CD4-positive, alpha-beta T cell treated with Interleukin-15 for 4 hours (primary cell): ENCODE measurements at regions not wholly inside any gene's neighbourhood (a gene's known extent, or its start where the extent isn't known, plus 50 kb on each side); places are given as distances from the start of the nearest gene placed in this dataset.
"Not testable (repeated sequence)": the region's sequence is repeated elsewhere in the genome, so short reads cannot be mapped to it uniquely, and the experiment has no call there.

ENCODE experiments used
- DNase-seq: peaks from one replicate; pipeline ENCODE4 v3.0.0-alpha.2; 2020; ENCODE audit warnings: low spot score

DNA sequence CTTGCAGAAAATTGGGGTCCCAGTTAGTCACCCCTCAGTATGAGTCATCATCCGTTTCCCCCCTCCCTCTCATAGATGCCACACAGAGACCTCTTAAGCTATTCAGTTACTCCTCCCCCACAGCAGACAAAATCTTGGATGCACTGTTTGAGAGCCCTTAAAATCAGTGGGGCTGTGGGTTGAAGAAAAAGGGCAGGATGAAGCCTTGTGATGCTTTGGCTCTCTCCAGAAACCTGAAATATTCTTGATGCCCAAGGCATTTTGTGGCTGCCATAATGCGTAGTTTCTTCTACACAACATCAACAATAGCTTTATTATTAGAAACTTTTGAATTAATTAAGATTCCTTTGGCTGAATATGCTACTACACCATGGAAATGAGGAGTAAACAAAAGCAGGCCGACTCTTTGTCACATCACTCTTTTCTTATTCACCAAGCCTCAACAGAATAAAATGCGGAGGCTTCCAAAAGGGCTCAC lies 133.8 kb downstream of the MRPS30 start:
- DNase-seq: no peak

DNA sequence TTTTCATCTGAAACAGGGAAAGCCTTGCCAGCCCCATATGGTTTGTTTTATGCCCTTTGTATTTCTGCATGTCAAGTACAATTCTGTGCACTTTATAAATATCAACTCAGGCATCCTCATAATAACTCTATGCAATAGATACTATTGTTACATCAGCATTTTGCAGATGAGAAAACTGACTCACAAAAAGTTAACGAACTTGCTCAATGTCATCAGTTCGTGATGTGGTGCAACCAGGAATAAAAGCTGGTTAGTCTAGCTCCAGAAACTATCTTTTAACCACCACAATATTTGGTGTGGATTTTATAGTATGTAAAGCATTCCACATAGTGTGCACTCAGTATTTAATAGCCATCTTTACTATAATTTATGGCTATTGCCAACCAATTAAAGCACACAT lies 134.9 kb downstream of the MRPS30 start:
- no peak for DNase-seq

DNA sequence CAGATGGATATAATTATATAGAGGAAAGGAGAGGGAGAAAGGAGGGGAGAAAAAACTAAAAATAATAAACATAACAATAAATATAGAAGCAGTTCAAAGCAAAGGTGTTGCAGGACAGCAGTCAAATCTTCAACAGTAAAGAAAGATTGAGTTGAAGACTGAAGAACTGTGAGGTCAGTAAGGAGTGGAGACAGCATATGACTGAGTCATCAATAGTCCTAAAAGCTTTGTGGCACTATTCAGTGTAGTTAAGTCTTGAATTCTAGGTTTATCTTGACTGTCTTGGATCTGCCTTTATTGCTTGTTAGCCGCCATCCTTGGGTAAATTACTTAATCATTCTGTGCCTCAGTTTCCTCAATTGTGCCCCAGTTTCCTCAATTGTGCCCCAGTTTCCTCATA lies 137.0 kb downstream of the MRPS30 start:
- DNase-seq: no peak

DNA sequence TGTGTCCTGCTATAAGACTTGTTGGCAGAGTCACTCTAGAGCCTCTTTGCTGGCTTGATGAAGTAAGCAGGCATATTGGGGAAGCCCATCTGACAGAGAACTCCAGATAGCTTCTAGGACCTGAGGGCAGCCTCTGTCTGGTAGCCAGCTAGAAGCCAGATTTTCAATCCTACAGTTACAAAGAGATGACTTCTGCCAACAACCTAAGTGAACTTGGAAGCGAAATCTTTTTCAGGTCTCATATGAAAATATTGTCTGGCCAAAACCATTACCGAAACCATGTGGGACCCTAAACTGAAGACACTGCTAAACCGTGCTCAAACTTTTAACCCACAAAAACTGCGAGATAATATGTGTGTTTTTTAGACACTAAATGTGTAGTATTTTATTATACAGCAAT lies 140.9 kb downstream of the MRPS30 start:
- no peak for DNase-seq

DNA sequence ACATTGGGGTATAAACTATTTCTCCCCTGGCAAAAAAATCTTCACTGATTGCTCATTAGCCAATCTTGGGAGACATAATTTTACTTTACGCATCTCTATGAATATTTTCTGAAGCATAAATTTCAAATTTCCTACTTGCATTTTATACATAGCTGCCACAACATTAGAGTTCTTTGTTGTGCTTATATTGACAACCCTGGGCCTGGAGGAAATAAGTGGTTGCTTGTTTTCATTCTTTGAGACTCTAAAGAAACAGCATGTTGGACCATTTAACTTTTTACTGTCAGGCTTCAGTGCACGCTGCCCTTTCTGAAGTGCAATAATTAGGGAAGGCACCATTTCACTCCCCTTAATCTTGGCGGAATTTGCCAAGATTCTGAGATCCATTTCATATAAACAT lies 142.6 kb downstream of the MRPS30 start:
- DNase-seq: no peak

DNA sequence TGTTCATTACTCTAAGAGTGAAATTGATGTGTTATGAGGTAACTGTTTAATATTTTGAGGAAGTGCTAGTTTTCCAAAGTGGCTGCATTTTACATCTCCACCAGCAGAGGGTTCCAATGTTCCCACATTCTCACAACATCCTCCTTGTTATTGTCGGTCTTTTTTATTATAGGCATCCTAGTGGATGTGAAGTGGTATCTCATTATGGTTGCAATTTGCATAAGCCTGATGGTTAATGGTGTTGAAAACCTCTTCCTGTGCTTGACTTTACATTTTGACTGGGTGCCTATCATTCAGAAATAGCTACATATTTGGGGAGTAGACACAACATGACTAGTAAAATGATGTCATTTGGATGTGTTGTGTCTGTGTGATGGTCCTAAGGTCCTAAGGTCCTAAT lies 143.6 kb downstream of the MRPS30 start:
- no peak for DNase-seq

DNA sequence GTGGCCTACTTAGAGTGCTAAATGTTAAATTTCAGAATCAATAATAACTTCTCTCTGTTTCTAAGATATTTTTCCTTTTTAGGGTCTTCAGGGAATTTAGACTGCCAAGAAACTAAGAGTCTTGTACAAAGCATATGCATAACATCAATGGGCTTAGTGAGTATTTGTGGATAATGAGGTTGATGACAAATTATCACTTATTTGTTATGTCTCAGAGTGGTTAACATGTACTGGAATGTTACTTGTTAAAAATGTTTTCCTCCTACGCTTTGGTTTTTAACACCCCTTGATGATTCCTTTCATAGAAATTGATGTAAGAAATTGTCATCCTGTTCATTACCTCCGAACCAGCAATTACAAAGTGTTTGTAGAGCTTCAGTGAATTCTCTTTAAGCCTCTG lies 144.3 kb downstream of the MRPS30 start:
- no peak for DNase-seq

DNA sequence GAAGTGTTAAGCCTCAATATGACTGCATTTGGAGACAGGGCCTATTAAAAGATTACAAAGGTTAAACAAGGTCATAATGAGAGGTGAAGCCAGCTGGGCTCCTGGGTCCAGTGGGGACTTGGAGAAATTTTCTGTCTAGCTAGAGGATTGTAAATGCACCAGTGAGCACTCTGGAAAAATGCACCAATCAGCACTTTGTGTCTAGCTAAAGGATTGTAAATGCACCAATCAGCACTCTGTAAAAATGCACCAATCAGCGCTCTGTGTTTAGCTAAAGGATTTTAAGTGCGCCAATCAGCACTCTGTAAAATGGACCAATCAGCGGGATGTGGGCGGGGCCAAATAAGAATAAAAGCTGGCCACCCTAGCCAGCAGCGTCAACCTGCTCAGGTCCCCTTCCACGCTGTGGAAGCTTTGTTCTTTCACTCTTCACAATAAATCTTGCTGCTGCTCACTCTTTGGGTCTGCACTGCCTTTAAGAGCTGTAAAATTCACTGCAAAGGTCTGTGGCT lies 150.3 kb downstream of the MRPS30 start:
- DNase-seq: not testable (repeated sequence)

DNA sequence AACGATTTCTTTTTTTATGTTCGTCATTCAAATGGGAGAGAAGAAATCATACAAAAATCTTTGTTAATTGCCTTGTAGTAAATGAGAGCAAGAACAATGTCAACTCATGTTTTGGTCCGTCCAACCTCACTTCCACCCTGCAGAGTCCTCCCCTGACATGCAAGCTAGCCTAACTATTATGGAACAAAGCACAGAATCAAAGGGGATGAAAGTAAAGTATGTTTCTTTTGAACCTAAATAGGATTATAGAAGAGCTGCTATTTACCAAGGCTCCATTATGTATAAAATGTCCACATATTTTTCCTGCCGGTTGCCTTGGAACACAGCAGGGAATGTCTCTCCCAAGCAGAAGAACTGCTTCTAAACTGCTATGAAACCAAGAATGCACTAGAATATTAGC lies 161.1 kb downstream of the MRPS30 start:
- DNase-seq: no peak

DNA sequence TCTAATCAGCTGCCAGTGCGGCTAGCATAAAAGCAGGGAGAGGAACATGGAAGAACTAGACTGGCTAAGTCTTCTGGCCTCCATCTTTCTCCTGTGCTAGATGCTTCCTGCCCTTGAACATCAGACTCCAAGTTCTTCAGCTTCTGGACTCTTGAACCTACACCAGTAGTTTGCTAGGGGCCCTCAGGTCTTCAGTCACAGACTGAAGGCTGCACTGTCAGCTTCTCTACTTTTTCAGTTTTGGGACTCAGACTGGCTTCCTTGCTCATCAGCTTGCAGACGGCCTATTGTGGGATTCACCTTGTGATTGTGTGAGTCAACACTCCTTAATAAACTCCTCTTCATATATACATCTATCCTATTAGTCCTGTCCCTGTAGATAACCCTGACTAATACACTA lies 162.2 kb downstream of the MRPS30 start:
- DNase-seq: not testable (repeated sequence)

DNA sequence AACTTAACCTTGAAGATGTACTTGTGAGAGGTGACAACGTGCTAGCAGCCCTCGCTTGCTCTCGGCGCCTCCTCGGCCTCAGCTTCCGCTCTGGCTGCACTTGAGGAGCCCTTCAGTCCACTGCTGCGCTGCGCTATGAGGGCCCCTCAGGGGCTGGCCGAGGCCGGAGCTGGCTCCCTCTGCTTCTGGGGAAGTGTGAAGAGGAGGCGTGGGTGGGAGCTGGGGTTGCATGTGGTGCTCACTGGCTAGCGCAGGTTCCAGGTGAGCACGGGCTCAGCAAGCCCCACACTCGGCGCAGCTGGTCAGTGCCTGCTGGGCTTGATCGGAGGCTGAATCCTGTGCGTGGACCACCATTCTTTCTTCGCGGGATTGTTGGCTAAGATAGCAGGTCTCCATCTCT lies 166.1 kb downstream of the MRPS30 start:
- no peak for DNase-seq

DNA sequence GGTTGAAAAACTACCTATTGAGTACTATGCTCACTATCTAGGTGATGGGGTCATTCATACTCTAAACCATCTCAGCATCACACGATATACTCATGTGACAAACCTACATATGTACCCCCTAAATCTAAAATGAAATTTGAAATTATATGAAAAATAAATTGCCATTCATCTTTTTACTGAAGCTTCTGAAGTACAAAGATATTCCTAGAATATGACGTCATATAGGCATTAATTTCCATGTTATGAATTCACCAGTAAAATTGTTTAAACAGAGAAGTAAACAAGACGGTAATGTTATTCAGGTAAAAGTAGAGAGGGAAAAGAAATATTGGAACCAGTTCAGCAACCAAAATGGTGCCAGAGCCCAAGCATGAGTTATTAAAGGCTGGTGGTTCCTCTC lies 173.0 kb downstream of the MRPS30 start:
- no peak for DNase-seq

DNA sequence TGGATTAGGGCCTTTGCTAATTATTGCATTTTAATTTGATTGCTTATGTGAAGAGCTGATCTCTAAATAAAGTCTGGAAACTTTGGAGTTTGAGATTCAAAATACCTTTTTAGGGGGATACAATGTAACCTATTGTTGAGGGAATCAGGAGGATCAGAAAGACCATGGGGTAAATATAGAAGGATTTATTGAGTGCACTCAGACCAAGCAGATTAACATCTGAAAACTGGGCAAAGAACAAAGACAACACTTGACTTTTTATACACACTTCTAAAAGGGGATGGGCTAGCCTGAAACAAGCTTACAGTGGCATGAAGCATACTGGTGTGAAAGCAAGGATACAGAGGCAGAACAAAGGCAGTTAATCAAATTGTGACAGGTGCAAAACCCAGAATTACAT lies 174.3 kb downstream of the MRPS30 start:
- DNase-seq: no peak

DNA sequence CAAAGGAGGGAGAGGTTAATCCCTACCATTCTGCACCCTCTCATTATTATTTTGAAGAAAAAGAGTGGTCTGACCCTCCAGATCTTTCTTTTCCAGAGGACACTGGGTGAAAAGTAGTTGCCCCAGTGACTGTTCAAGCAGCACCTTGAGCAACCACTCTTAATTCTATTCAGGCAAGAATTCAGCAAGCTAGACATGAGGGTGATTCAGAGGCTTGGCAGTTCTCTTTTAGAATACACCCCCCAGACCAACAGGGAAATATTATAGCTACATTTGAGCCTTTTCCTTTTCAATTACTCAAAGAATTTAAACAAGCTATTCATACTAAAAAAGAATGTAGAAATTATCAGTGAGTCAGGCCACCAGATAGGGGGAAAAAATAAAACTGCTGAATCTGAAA lies 178.3 kb downstream of the MRPS30 start:
- DNase-seq: no peak

DNA sequence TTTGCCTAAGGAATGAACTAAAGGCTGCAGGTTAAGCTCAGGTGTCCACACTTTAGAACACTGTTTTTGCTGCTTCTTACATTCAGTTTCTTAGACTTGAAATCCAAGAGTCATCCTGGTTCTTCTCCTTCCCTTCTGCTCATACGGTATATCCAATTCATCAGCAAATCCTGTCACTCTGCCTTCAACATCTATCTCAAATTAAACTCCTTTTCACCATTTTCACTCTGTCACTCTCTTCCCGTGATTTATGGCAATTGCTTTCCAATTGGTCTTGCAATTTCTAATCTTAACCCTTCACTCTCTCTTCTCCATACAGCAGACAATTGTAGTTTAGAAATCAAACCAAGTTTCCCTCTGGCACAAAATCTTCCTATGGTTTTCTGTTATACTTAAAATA lies 182.9 kb downstream of the MRPS30 start:
- DNase-seq: no peak

DNA sequence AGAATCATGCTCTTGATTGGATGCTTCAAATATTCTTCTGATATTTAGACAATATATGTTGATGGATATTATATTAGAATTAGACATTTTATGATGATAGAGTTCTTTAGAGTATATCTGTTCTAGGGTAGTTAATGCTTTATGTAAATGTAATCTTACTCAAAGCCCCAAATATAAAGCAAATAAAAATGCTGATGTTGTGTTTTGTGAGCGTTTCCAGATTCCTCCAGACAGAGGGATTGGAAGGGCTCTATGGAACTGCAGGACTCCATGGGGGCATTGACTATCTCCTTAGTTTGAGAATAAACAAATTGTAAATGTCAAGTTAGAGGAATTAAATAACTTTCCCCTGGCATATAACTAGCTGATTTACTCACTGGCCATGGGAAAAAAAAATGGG lies 184.5 kb downstream of the MRPS30 start:
- no peak for DNase-seq

DNA sequence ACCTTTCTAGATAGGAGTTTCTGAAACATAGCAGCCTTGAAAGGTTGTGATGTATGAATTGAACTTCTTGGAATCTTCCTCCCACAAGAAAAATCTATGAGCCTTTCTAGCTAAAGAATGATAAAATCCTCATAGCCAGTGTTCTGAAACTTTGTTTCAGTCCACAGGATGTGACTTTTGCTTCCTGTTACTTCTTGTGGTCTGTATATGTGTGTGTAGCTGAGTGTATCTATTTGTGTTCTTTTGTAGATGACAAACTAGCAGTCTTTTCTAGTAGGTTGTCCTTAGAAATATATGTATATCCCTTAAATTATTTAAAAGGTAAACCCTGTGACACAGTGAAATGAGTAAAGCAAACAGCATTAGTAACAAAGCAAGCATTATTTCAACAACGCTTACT lies 188.8 kb downstream of the MRPS30 start:
- no peak for DNase-seq

DNA sequence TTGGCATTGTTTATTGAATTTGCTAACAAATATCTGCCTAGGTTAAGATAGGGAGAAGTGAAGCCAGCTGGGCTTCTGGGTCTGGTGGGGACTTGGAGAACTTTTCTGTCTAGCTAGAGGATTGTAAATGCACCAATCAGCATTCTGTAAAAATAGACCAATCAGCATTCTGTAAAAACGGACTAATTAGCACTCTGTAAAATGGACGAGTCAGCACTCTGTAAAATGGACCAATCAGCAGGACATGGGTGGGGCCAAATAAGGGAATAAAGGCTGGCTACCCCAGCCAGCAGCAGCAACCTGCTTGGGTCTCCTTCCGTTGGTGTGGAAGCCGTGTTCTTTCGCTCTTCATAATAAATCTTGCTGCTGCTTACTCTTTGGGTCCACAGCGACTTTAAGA lies 198.4 kb downstream of the MRPS30 start:
- not testable (repeated sequence) for DNase-seq

DNA sequence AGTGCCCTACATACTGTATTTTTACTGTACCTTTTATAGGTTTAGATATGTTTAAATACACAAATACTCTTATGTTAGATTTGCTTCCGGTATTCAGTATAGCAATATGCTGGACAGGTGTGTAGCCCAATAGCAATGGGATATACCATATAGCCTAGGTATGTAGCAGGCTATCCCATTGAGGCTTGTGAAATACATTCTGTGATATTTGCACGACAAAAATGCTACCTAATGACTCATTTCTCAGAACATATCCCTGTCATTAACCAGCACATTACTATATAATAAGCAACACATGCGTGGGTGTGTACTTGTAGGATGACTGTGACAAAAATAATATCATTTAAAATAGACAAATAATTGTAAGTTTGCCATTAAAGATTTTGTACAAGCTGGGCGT lies 208.8 kb downstream of the MRPS30 start:
- no peak for DNase-seq

DNA sequence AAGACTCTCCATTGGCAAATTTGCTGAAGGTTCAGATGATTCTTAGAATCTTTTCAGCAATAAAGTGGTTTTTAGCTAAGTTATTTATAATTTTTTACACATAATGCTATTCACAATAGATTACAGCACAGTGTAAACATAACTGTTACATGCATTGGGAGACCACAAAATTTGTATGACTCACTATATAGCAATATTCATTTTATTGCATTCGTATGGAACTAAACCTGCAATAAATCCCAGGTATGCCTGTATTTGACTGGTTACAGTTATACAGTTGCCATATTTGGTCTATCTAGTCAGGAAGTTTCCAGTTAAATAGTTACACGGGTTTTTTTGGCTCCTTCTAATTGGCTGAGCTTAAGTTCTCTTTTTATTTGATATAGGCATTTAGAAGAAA lies 220.8 kb downstream of the MRPS30 start:
- DNase-seq: no peak

DNA sequence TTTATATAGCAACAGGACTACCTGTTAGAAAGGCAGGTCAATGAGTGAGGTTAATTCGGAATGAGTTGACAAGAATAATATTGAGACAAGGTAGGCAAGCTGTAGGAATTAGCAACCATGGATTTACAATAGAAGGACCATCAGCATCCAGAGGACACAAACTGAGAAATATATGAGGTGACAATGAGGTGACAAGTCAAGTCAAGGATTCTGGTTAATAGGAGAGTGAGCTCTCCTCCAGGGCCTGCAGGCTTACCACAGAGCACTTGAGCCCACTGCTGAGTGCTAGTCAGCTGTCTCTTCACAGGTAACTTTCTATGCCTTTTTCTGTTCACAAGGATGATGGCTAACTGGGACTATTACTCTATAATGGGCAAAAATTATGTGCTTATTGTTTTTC lies 227.2 kb downstream of the MRPS30 start:
- no peak for DNase-seq

DNA sequence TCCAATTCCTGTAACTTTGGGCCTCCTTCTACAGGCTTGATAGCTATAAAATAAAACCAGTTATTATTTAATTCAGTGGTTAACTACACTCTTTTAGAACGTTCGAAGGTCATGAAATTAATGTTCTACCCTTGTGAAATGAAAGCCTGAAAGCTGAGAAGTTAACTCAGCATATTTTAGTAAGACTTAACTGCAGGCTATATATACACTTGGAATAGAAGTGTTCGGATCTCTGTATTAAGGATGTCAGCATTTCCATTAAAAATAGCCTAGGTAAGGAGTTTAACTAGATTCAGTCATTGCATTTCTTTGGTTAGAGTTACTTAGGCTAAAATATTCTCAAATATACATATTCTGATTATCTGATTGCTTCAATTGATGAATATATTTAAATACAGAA lies 229.2 kb downstream of the MRPS30 start:
- DNase-seq: no peak

DNA sequence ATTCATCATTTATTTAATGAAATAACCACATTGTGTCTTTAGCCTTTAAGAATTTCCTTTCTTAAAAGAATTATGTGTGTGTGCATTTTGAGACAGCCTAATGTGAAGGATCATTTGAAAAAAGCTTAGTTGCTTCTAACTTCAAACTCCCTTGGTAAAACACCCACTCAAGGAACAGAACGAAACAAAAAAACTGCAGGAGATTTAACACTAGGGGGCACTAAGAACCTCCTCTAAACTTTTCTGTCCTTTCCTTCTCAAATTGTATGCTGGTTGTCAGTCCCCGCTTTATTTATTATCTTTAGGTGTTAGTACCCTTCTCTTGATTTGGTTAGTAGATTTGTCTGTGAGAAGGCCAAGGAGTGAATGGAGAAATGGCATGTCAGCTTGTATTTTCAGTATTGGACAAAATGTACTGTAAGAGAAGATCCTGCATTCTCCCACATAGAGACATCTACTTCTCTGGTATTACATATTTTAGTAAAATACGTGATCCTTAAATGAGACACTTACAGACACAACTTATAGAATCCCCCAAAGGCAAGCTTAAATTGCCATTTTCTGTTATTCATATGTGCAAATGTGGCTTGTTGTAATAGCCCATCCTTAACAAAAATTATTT lies 229.7 kb downstream of the MRPS30 start:
- no peak for DNase-seq

DNA sequence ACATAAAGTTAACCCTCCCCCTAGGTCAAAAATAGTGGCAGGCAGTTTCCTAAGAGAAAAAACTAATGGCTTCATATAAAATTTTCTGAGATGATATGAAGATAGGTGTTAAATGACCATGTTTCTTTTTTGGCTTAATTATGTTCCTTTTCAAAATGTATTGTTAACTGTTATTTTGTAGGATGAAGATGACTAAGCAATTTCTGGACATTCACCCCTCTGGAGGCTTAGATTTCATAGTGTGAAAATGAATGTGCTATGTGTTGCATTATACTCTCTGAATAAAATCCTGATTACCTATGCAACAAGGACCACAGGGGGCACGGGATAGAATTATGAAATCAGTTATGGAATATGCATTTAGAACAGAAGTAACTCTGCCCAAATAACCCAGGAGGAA lies 233.5 kb downstream of the MRPS30 start:
- DNase-seq: no peak

DNA sequence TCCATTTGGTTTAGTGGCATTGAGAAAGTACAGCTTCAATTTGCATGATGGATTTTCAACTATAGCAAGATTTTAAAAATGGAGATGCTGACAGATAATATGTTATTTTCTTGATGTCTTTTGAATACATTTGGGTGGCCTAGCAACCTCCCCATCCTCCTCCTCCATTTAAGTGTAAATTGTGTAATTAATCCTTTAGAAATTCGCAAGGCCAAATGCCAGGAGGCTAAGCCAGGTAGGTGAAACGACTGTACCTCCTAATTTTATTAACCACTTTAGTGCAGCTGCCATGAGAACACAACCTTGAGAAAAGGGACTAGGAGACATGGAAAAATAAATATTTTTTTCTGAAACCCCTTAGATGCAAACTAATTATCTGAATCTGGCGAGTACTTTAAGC lies 248.8 kb downstream of the MRPS30 start:
- no peak for DNase-seq
